Activated T-helper 17 cell treated with anti-CD3 and anti-CD28 coated beads, Interleukin-2, amount 50 U/mL, for 72 hours (primary cell): ENCODE measurements at regions not wholly inside any gene's neighbourhood (a gene's known extent, or its start where the extent isn't known, plus 50 kb on each side); places are given as distances from the start of the nearest gene placed in this dataset.

ENCODE experiments used
- ATAC-seq: fragments of 150-1000 bp; cut with Tn5 transposase; replicated peaks from 2 replicates; pipeline ENCODE4 v1.10.0; 2021; ENCODE audit warnings: mild to moderate bottlenecking, moderate library complexity
- H3K27ac Mint-ChIP-seq: one replicate; pipeline ENCODE4 v1.8.0; 2022; ENCODE audit warnings: mixed read lengths
- H3K27me3 Mint-ChIP-seq: one replicate; pipeline ENCODE4 v1.8.0; 2022; ENCODE audit warnings: mixed read lengths
- H3K36me3 Mint-ChIP-seq: one replicate; pipeline ENCODE4 v1.8.0; 2022; ENCODE audit warnings: low read depth, mild to moderate bottlenecking, mixed read lengths
- H3K4me1 Mint-ChIP-seq: one replicate; pipeline ENCODE4 v1.8.0; 2022; ENCODE audit warnings: mixed read lengths
- H3K4me3 Mint-ChIP-seq: one replicate; pipeline ENCODE4 v1.8.0; 2022; ENCODE audit warnings: mild to moderate bottlenecking, mixed read lengths
- H3K9me3 Mint-ChIP-seq: one replicate; pipeline ENCODE4 v1.8.0; 2022; ENCODE audit warnings: mixed read lengths

DNA sequence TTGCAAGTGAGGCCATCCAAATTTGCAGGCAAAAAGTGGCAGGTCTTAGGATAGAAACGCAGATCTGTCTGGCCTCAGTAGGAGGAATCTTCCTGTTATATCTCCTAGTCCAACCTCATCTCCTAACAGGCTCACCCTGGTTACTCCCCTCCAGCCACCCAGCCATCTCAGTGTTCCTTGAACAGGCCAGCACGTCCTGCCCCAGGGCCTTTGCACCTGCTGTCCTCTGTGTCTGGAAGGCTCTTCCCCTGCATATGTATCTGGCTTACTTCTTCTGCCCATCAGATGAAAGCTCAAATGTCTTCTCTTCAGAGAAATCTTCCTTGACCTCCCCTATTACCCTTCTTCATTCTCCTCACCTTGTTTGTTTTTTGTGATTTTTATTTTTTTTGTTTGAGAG is 107.3 kb upstream of the ALDH1B1 start:
- H3K36me3 Mint-ChIP-seq, result no peaks in the 10 kb centered on the region
- H3K27me3 Mint-ChIP-seq, result no peaks in the 10 kb centered on the region
- no peaks in the 10 kb centered on the region for H3K9me3 Mint-ChIP-seq
- ATAC-seq, result no peak
- no peak overlapping the region for H3K4me3 Mint-ChIP-seq
- no peak overlapping the region for H3K27ac Mint-ChIP-seq
- no peaks in the 10 kb centered on the region for H3K4me1 Mint-ChIP-seq

- no peaks in the 10 kb centered on the region for H3K36me3 Mint-ChIP-seq
- peaks cover 4% of the 10 kb centered on the region for H3K4me1 Mint-ChIP-seq
- no peaks in the 10 kb centered on the region for H3K27me3 Mint-ChIP-seq
- H3K4me3 Mint-ChIP-seq, result no peak overlapping the region
- H3K27ac Mint-ChIP-seq, result no peak overlapping the region
- H3K9me3 Mint-ChIP-seq, result no peaks in the 10 kb centered on the region
- ATAC-seq, result no peak
Measured at GRCh38 chr9:38284588-38285051, 107.9 kb upstream of the ALDH1B1 start.

- Mint-ChIP-seq H3K27ac (no peak overlapping the region), H3K4me3 (no peak overlapping the region), H3K4me1 (peaks cover 9% of the 10 kb centered on the region), H3K36me3 (no peaks in the 10 kb centered on the region), H3K9me3 (no peaks in the 10 kb centered on the region), H3K27me3 (no peaks in the 10 kb centered on the region)
- no peak for ATAC-seq
Measured at GRCh38 chr9:38284039-38284575, 108.4 kb upstream of the ALDH1B1 start.

DNA sequence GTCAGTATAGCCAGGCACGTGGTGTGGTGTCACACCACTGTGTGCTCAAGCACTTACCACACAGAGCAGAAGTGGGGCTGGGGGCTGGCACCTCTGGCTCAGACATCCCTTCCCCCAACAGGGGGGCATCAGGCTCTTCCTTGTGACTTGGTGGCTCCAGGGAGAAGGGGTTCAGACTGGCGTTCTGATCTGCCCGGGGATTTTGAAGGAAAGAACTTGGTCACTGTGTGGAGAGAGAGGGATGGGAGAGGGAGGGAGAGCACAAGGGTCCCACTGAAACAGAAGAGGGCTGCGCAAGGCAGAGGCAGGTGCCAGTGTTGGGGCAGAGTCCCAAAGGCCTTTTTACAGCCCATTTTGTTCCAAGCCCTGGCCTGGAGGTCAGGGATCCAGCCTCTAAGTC is 109.7 kb upstream of the ALDH1B1 start:
- Mint-ChIP-seq H3K9me3 (no peaks in the 10 kb centered on the region), H3K27ac (no peak overlapping the region), H3K4me1 (peaks cover 15% of the 10 kb centered on the region), H3K27me3 (no peaks in the 10 kb centered on the region), H3K36me3 (no peaks in the 10 kb centered on the region), H3K4me3 (no peak overlapping the region)
- ATAC-seq, result no peak

DNA sequence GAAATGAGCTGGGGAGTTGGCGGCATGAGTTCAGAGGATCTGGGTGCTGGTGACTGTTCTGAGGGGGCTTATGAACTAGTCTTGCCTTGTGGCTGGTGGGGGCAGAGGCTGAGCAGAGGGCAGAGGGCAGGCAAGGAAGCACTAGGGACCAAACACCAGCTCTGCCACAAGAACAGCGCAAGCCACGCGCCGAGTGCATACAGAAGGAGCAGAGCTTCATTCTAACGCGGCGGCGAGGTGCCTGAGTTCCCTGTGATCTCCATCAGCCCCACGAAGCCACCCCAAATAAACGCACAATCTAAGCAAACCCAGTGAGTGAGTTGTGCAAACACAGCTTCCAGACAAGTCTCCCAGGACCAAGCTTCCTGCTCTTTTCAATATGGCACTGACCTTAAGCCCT is 110.6 kb upstream of the ALDH1B1 start:
- Mint-ChIP-seq H3K36me3 (no peaks in the 10 kb centered on the region), H3K9me3 (no peaks in the 10 kb centered on the region), H3K4me1 (peaks cover 15% of the 10 kb centered on the region), H3K4me3 (no peak overlapping the region), H3K27me3 (no peaks in the 10 kb centered on the region), H3K27ac (no peak overlapping the region)
- ATAC-seq, result no peak

DNA sequence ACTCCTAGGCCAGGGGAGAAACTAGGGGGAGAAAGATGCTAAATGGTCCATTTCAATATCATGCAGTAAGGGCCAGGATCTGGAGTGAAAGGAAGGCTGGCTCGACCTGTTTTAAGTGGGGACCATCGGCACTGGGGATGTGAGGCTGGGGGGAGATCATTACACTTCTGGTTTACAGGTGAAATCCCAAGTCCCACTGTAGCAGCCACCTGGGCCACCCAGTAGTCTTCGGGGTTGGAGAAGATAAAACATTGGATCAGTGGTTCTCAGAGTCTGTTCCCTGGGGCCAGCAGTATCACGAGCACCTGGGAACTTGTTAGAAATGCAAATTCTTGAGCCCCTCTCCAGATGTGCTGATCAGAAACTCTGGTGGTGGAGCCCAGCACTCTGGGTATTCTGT is 111.3 kb upstream of the ALDH1B1 start:
- Mint-ChIP-seq H3K4me3 (no peak overlapping the region), H3K36me3 (no peaks in the 10 kb centered on the region), H3K27ac (no peak overlapping the region), H3K9me3 (no peaks in the 10 kb centered on the region), H3K27me3 (no peaks in the 10 kb centered on the region), H3K4me1 (peaks cover 15% of the 10 kb centered on the region)
- no peak for ATAC-seq

DNA sequence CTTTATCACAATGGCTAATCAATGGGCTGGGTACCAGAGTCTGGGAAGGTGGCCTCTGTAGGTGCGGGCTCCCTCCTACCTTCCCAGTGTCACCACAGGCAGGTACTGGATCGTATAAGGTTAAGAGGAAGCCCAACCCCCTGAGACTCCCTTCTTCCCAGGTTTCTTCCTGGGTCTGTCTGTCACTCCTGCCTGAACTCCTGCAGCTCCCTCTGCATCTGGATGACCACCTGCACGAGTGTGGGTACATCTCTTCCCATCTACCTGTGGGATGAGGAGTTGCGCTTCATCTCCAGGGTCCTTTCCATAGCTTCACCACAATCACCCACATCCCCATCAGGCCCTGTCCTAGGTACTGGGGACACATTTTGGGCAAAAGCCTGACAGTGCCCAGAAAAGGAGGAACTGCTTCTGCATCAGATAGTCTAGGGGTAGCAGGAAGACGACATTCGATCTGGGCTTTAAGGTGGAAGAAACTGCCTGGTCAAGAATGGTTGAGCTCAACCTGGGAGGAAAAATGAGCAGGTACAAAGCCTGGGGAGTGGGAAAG is 112.2 kb upstream of the ALDH1B1 start:
- H3K27ac Mint-ChIP-seq, result no peak overlapping the region
- H3K9me3 Mint-ChIP-seq, result no peaks in the 10 kb centered on the region
- H3K36me3 Mint-ChIP-seq, result no peaks in the 10 kb centered on the region
- H3K4me1 Mint-ChIP-seq, result peaks cover 15% of the 10 kb centered on the region
- no peaks in the 10 kb centered on the region for H3K27me3 Mint-ChIP-seq
- H3K4me3 Mint-ChIP-seq, result no peak overlapping the region
- no peak for ATAC-seq

DNA sequence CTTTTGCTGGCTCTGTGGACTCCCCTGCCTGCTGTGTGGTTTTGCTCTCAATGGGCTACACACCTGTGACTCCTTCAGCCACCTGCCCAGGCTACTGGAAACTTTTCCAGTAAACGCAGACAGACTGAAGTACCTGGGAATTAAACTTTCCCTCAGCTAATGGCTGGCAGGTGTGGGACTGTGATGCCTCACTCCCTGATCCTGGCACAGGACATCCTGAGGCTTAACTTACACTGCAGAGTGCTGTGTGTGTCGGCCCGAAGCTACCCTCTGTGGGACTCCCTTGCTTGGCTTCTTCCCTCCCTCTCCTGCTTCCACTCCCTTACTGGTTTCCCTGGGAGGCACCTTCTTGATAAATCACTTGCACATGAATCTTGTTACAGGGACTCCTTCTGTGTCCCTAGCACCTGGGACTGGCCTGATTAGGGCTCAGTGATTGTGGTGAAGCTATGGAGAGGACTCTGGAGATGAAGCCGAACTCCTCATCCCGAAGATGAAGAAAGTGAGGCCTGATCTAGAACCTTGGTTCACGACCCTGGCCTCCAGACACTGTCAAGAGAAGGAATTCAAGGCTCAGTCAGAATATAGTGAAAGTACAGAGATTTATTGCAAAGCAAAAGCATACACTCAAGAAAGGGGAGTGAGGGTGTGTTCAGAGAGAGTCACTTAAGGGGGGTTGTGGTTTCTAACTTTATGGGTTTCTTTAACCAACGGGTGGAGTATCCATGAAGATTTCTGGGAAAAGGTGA is 113.4 kb upstream of the ALDH1B1 start:
- Mint-ChIP-seq H3K27ac (no peak overlapping the region), H3K9me3 (no peaks in the 10 kb centered on the region)

GRCh38 chr9:38278457-38278856 is 114.0 kb upstream of the ALDH1B1 start:
- Mint-ChIP-seq H3K4me1 (peaks cover 15% of the 10 kb centered on the region), H3K27ac (no peak overlapping the region), H3K27me3 (no peaks in the 10 kb centered on the region), H3K36me3 (no peaks in the 10 kb centered on the region), H3K4me3 (peak overlapping the region; percentile 2), H3K9me3 (no peaks in the 10 kb centered on the region)
- ATAC-seq, result no peak

More for the DNA sequence above, 113.4 kb upstream of the ALDH1B1 start:
- Mint-ChIP-seq H3K27me3 (no peaks in the 10 kb centered on the region), H3K4me3 (peak overlapping the region; percentile 2), H3K36me3 (no peaks in the 10 kb centered on the region), H3K4me1 (peaks cover 15% of the 10 kb centered on the region)
- ATAC-seq, result peak; percentile 15

DNA sequence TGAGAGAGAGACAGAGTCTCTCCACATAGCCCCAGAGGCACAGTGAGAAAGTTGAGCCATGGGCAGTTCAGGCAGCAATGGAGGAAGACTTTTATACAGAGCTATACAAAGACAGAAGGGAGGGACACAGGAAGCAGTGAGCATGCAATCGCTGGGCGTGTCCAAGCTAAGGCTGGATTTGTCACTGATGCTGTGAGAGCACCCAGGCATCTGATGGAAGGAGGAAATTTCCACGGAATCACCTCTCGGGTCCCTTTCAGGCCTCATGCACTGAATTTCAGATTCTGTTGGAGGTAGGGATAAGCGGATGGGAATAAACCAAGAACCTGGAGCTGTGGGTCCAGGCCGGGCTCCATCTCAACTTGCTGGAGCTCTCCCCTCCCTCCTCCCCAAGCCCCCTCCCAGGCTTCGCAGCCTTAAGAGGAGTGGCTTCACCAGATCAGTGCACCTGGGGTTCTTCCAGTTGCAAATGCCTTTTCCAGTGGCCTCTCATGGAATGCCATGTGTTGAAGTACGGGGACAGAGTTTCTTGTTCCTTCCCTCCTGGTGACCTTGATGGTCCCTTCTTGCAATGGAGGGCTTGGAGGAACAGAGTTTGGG is 114.8 kb upstream of the ALDH1B1 start:
- Mint-ChIP-seq H3K27me3 (no peaks in the 10 kb centered on the region), H3K4me1 (peaks cover 15% of the 10 kb centered on the region), H3K9me3 (no peaks in the 10 kb centered on the region), H3K36me3 (no peaks in the 10 kb centered on the region), H3K27ac (no peak overlapping the region), H3K4me3 (no peak overlapping the region)
- ATAC-seq, result no peak

DNA sequence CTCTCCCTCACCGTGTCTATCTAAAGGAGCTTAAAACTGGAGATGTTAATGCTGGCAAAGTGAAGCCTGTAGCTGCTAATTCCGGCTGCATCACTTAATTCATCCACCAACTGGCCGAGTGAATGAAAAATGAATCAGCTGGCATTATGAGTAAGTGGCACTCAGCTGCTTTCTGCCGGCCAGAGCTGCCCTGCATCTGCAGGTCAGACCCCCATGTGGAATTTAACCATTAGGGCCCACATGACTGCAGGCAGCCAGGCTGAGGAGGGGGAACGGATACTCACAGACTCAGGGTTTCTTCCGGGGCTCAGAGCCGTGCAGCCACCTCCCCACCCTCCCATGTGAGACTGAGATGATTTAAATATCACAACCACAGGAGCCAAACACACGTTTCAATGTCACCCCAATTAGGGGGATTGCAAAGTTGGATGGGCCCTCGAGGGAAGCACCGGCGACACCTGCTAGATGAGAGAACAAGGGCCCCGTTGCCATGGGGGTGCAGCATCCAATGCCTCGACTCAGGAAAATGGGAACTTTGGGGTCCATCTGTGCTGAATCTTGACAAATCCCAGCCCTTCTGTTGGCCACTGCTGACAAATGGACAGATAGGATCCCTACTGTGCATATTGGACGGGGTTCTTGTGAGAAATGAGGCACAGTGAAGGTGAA is 115.6 kb upstream of the ALDH1B1 start:
- Mint-ChIP-seq H3K27me3 (no peaks in the 10 kb centered on the region), H3K36me3 (no peaks in the 10 kb centered on the region), H3K4me3 (no peak overlapping the region), H3K9me3 (no peaks in the 10 kb centered on the region), H3K4me1 (peaks cover 15% of the 10 kb centered on the region), H3K27ac (no peak overlapping the region)
- ATAC-seq, result no peak

DNA sequence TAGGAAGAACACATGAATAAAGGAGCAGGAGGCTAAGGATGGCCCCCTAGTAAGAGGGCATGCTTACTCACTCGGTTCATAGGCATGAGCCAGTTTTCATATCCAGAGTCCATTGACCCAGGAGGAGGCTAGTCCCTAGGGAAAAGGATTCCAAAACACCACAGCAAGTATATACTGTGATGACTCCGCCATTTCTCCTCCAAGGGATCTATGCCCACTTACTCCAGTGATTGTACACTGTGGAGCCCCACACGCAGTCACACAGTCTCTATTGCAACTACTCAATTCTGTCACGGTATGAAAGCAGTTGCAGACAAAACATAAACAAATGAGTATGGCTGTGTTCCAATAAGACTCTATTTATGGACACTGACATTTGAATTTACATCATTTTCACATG is 117.7 kb upstream of the ALDH1B1 start:
- Mint-ChIP-seq H3K4me1 (peaks cover 12% of the 10 kb centered on the region), H3K4me3 (no peak overlapping the region), H3K27me3 (no peaks in the 10 kb centered on the region), H3K36me3 (no peaks in the 10 kb centered on the region), H3K9me3 (no peaks in the 10 kb centered on the region), H3K27ac (no peak overlapping the region)
- no peak for ATAC-seq

GRCh38 chr9:38272710-38273109 is 119.8 kb upstream of the ALDH1B1 start:
- Mint-ChIP-seq H3K27me3 (no peaks in the 10 kb centered on the region), H3K4me1 (no peaks in the 10 kb centered on the region), H3K9me3 (no peaks in the 10 kb centered on the region), H3K27ac (no peak overlapping the region), H3K4me3 (no peak overlapping the region), H3K36me3 (no peaks in the 10 kb centered on the region)
- no peak for ATAC-seq

GRCh38 chr9:38271666-38272241 is 120.7 kb upstream of the ALDH1B1 start:
- Mint-ChIP-seq H3K9me3 (no peaks in the 10 kb centered on the region), H3K27ac (no peak overlapping the region), H3K36me3 (no peaks in the 10 kb centered on the region), H3K4me1 (no peaks in the 10 kb centered on the region), H3K27me3 (no peaks in the 10 kb centered on the region), H3K4me3 (no peak overlapping the region)
- ATAC-seq, result no peak
